ENCODE measurements at regions not wholly inside any gene's neighbourhood (a gene's known extent, or its start where the extent isn't known, plus 50 kb on each side); places are given as distances from the start of the nearest gene placed in this dataset.

GRCh38 chr10:130809761-130810515 is 501.6 kb downstream of the TCERG1L start:
- H3K4me1 ChIP-seq (replicated peaks): no peaks in the 10 kb centered on the region
- no peak overlapping the region for H3K27ac ChIP-seq
- no peak overlapping the region for H3K4me3 ChIP-seq
- H3K9me3 ChIP-seq: no peaks in the 10 kb centered on the region
- TF ChIP-seq, protein P1, sequence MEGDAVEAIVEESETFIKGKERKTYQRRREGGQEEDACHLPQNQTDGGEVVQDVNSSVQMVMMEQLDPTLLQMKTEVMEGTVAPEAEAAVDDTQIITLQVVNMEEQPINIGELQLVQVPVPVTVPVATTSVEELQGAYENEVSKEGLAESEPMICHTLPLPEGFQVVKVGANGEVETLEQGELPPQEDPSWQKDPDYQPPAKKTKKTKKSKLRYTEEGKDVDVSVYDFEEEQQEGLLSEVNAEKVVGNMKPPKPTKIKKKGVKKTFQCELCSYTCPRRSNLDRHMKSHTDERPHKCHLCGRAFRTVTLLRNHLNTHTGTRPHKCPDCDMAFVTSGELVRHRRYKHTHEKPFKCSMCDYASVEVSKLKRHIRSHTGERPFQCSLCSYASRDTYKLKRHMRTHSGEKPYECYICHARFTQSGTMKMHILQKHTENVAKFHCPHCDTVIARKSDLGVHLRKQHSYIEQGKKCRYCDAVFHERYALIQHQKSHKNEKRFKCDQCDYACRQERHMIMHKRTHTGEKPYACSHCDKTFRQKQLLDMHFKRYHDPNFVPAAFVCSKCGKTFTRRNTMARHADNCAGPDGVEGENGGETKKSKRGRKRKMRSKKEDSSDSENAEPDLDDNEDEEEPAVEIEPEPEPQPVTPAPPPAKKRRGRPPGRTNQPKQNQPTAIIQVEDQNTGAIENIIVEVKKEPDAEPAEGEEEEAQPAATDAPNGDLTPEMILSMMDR (IDR thresholded peaks at IDR 0.05): no peak
- TF ChIP-seq POLR2A (IDR thresholded peaks at IDR 0.05): no peak
- TF ChIP-seq POLR2AphosphoS5 (IDR thresholded peaks at IDR 0.05): no peak
- WGBS: 69% methylated on average over 22 of the region's 22 CpGs
- intact Hi-C loops (cut with DNase I): no loop called here
- no peaks in the 10 kb centered on the region for H3K27me3 ChIP-seq (replicated peaks; ENCODE audit: insufficient read depth)
- no peak for DNase-seq (ENCODE audit: low spot score)
- H3K36me3 ChIP-seq: no peaks in the 10 kb centered on the region

DNA sequence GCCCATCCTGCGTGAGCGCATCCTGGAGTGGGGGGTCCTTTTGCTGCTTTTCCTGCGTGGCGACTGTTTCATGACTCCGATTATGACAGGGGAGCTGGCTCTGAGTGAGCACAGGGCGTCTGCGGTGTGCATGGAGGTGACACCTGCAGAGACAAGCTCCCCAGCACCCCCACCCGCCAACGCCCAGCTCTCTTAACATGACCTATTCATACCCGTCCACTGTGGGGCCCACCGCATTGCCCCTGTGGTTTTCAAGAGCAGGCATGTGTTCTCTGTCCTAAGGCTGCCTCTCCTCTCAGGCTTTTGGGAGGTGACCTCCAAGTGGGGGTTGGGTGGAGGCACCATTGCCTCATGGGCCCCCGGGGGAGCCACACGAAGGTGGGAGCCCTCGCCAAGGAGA is 500.7 kb downstream of the TCERG1L start:
- Histone ChIP-seq H3K4me1 (replicated peaks) (no peaks in the 10 kb centered on the region), H3K9me3 (no peaks in the 10 kb centered on the region), H3K36me3 (no peaks in the 10 kb centered on the region), H3K27me3 (replicated peaks; ENCODE audit: insufficient read depth) (no peaks in the 10 kb centered on the region), H3K27ac (no peak overlapping the region), H3K4me3 (no peak overlapping the region)
- TF ChIP-seq, protein P1 (IDR thresholded peaks at IDR 0.05): no peak
- TF ChIP-seq POLR2A (IDR thresholded peaks at IDR 0.05): no peak
- no peak for TF ChIP-seq POLR2AphosphoS5 (IDR thresholded peaks at IDR 0.05)
- WGBS: 72% methylated on average over 14 of the region's 14 CpGs
- intact Hi-C loops (cut with DNase I): no loop called here
- DNase-seq (ENCODE audit: low spot score): no peak

- Histone ChIP-seq H3K4me1 (replicated peaks) (no peaks in the 10 kb centered on the region), H3K27me3 (replicated peaks; ENCODE audit: insufficient read depth) (no peaks in the 10 kb centered on the region), H3K9me3 (no peaks in the 10 kb centered on the region), H3K36me3 (no peaks in the 10 kb centered on the region), H3K4me3 (no peak overlapping the region), H3K27ac (no peak overlapping the region)
- DNase-seq (ENCODE audit: low spot score): no peak
- intact Hi-C loops (cut with DNase I): no loop called here
- WGBS: 83% methylated on average over 14 of the region's 14 CpGs
- TF ChIP-seq, protein P1 (IDR thresholded peaks at IDR 0.05): no peak
- TF ChIP-seq POLR2A (IDR thresholded peaks at IDR 0.05): no peak
- TF ChIP-seq POLR2AphosphoS5 (IDR thresholded peaks at IDR 0.05): no peak
Measured at GRCh38 chr10:130812381-130813148, 499.0 kb downstream of the TCERG1L start.

DNA sequence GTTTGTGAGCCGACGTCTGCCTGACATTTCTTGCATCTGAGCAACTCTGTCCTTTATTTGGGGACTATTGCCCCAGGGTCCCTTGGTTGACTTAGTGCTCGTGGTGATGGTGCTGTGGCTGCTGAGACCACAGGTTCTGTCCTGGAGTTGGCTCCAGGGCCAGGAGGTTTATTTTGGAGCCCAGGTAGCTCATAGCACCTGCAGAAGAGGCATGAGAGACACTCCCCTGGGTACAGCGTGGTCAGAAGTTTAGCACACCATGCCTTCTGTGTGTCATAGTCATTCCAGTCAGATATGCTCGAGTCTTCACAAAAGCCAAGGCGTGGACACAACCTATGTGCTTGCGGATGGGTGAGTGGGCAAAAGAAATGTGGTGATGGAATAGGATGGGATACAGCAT is 496.9 kb downstream of the TCERG1L start:
- H3K4me3 ChIP-seq: no peak overlapping the region
- no peak for TF ChIP-seq POLR2A (IDR thresholded peaks at IDR 0.05)
- no peak for TF ChIP-seq POLR2AphosphoS5 (IDR thresholded peaks at IDR 0.05)
- TF ChIP-seq, protein P1 (IDR thresholded peaks at IDR 0.05): no peak
- H3K4me1 ChIP-seq (replicated peaks): no peaks in the 10 kb centered on the region
- WGBS: 83% methylated on average over 7 of the region's 7 CpGs
- H3K27ac ChIP-seq: no peak overlapping the region
- no peak for DNase-seq (ENCODE audit: low spot score)
- no peaks in the 10 kb centered on the region for H3K27me3 ChIP-seq (replicated peaks; ENCODE audit: insufficient read depth)
- intact Hi-C loops (cut with DNase I): no loop called here
- H3K36me3 ChIP-seq: no peaks in the 10 kb centered on the region
- H3K9me3 ChIP-seq: no peaks in the 10 kb centered on the region
